Skeletal muscle satellite cell (primary cell): ENCODE measurements at regions not wholly inside any gene's neighbourhood (a gene's known extent, or its start where the extent isn't known, plus 50 kb on each side); places are given as distances from the start of the nearest gene placed in this dataset.

Experiments
- H3K27me3 ChIP-seq: 2 replicates; pipeline ENCODE4 v1.7.0; 2013; ENCODE audit warnings: low read length; ENCODE audit not compliant: control insufficient read depth, insufficient read depth
- H3K36me3 ChIP-seq: 2 replicates; pipeline ENCODE4 v1.7.0; 2013; ENCODE audit warnings: mild to moderate bottlenecking, control low read depth, low read length; ENCODE audit not compliant: insufficient read depth
- H3K4me1 ChIP-seq: 2 replicates; pipeline ENCODE4 v1.7.0; 2013; ENCODE audit warnings: low read length; ENCODE audit not compliant: control insufficient read depth, insufficient read depth
- H3K4me2 ChIP-seq: 2 replicates; pipeline ENCODE4 v1.7.0; 2013; ENCODE audit warnings: mild to moderate bottlenecking, low read length
- H3K4me3 ChIP-seq: 2 replicates; pipeline ENCODE4 v1.7.0; 2013; ENCODE audit warnings: low read length
- H3K9ac ChIP-seq: 2 replicates; pipeline ENCODE4 v1.7.0; 2013; ENCODE audit warnings: mild to moderate bottlenecking, low read depth, low read length, moderate library complexity
- H3K9me3 ChIP-seq: replicated peaks from 2 replicates; pipeline ENCODE4 v1.7.0; 2013; ENCODE audit warnings: mild to moderate bottlenecking, control low read depth, low read length

DNA sequence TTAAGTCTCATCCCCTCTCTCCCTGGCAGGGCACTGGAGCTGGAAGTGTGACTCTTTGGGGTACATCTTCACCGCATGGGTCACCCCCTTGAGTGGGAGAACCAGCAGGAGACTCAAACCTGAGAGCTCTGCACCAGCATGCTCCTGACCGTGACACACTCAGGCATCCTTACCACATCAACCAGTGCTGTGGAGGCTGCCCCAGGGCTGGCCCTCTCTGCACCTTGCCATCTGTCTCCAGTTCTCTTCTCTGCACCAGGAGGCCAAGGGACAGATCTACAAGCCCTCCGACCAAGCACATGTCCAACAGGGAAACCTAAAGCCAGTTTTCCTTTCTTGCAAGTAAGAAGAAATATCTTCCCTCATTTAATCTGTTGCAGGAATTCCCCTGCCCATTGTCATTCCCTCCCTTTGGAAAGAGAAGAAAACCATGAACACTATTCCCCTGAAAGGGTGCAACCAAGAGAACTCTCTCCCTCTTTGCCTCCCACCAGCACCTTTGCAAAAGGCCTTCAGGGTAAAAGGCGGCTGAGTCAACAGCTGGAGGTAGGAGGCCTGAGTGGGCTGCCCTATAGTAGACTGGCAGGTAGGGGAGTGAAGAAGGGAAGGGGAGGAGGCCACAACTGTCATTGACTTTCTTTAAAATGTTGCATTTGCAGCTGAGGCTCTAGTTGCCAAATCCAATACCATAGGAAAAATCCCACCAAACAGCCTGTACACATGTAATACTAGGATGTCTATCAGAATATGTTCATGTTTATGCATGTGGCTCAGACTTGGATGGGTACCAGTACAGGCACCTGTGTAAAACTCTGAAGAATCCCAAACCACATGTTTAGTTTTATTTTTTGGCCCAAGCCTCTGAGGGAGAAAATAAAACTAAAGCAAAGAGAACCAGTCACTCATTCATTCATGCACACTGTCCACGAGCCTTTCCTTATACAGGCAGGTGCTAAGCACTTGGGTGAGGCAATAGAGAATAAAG is 117.0 kb downstream of the WT1 start:
- H3K27me3 ChIP-seq, result peaks cover 18% of the 10 kb centered on the region

DNA sequence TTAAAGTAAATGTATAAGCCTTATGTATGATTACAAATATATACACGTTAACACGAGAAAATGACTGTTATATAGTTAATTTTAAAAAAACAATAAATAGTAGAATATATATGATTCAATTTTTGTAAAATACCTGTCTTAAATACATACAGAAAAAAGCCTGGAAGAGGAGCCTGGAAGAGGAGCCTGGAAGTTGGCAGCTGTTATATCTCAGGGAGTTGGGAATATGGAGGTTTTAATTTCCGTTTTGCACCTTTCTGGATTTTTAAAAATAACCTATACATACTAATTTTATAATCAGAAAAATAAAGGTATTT is 111.6 kb downstream of the WT1 start:
- H3K4me1 ChIP-seq, result no peaks in the 10 kb centered on the region
- peaks cover 16% of the 10 kb centered on the region for H3K27me3 ChIP-seq
- H3K4me2 ChIP-seq, result no peak overlapping the region
- no peaks in the 10 kb centered on the region for H3K9me3 ChIP-seq
- no peaks in the 10 kb centered on the region for H3K36me3 ChIP-seq
- no peak overlapping the region for H3K9ac ChIP-seq
- no peak overlapping the region for H3K4me3 ChIP-seq

More for the DNA sequence above, 117.0 kb downstream of the WT1 start:
- Histone ChIP-seq H3K36me3 (no peaks in the 10 kb centered on the region), H3K9me3 (no peaks in the 10 kb centered on the region), H3K4me3 (no peak overlapping the region), H3K4me1 (no peaks in the 10 kb centered on the region), H3K4me2 (no peak overlapping the region), H3K9ac (no peak overlapping the region)

DNA sequence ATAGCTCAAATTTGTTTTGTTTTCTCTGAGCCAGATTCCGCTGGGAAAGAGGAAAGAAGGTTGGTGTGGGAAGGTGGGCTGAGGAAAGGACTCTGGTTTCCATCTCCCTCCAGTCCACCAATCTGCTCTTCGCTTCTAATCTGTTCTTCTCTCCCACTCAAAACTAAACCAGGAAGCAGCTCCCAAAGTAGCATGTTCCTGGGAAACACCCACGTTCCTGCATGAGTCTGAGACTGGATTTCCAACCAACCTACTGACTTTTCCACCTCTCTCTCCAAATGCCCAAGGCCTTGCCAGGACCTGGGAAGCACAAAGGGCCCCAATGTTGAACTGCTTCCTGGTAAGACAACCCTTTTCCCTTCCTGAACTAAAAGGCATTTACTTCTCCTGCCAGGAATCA is 110.2 kb downstream of the WT1 start:
- Histone ChIP-seq H3K9ac (no peak overlapping the region), H3K4me2 (no peak overlapping the region), H3K9me3 (no peaks in the 10 kb centered on the region), H3K4me1 (no peaks in the 10 kb centered on the region), H3K27me3 (peaks cover 9% of the 10 kb centered on the region), H3K36me3 (no peaks in the 10 kb centered on the region), H3K4me3 (no peak overlapping the region)

DNA sequence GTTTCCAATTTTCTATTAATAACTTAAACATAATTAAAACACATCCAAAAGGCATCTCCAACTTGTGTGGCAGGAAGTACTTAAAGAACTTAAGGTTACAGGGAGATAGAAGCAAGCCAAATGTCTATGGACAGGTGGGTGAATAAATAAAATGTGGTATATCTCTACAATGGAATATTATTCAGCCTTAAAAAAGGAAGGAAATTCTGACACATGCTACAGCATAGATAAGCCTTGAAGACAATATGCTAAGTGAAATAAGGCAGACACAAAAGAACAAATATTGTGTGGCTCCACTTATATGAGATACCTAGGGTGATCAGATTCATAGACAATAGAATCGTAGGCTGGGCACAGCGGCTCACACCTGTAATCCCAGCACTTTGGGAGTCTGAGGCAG is 109.6 kb downstream of the WT1 start:
- no peak overlapping the region for H3K4me3 ChIP-seq
- H3K4me1 ChIP-seq, result no peaks in the 10 kb centered on the region
- peaks cover 9% of the 10 kb centered on the region for H3K27me3 ChIP-seq
- H3K4me2 ChIP-seq, result no peak overlapping the region
- no peaks in the 10 kb centered on the region for H3K36me3 ChIP-seq
- no peak overlapping the region for H3K9ac ChIP-seq
- H3K9me3 ChIP-seq, result no peaks in the 10 kb centered on the region

DNA sequence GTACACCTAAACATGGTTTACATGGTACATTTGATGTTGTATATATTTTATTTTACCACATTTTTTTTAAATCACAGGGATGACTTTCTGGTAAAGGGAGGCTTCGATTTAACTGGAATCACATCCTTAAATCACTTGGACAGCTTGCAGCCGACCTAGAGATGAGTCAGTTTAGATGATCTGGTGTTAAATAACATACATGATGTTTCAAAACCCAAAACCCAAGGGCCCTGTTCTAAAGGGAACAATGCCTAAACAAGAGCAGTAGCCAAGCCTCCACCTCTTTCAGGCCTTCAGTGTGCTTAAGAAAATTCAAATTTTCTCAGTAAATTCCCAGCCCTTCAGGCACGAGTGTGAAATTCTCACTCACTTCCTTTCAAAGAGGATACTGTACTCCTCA is 108.8 kb downstream of the WT1 start:
- Histone ChIP-seq H3K4me2 (no peak overlapping the region), H3K9me3 (no peaks in the 10 kb centered on the region), H3K4me3 (no peak overlapping the region), H3K9ac (no peak overlapping the region), H3K27me3 (peaks cover 9% of the 10 kb centered on the region), H3K4me1 (no peaks in the 10 kb centered on the region), H3K36me3 (no peaks in the 10 kb centered on the region)

DNA sequence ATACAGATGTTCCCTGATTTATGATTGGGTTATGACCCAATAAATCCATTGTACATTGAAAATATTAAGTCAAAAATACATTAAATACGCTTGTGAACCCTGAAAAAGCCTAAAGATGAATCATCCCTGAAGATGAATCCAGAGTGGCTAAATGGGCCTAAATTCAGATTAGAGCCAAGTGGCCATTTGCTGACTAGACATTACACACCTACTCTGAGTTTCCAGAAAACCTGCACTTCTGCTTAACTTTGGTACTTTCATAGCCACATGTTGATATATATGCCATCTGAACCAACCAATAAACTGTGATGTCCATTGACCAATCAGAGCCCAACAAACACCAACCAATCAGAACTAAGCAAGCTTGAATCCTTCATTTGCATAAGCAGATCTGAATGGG is 106.9 kb downstream of the WT1 start:
- H3K4me1 ChIP-seq, result peaks cover 3% of the 10 kb centered on the region
- no peaks in the 10 kb centered on the region for H3K36me3 ChIP-seq
- peaks cover 12% of the 10 kb centered on the region for H3K27me3 ChIP-seq
- H3K4me3 ChIP-seq, result no peak overlapping the region
- H3K4me2 ChIP-seq, result no peak overlapping the region
- no peak overlapping the region for H3K9ac ChIP-seq
- no peaks in the 10 kb centered on the region for H3K9me3 ChIP-seq

DNA sequence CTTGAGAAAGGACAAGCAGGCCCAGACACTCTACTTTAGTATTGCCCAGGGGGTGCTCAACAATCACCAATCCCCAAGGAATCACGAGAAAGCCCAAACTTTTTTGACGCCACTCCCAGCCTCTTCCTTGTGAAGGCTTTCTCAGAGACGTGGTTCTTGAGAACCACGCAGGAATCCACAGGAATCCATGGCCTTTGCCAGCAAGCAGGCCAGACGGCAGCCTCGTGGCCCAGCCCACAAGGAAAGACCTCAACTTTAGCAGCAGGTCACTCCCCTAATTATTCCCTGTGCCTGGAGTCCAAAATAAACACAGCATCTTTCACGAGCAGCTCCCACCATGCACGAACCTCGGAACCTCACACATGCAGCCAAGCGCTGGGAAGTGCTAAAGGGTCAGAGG is 104.2 kb downstream of the WT1 start:
- Histone ChIP-seq H3K9ac (no peak overlapping the region), H3K4me3 (no peak overlapping the region), H3K27me3 (peaks cover 19% of the 10 kb centered on the region), H3K9me3 (no peaks in the 10 kb centered on the region), H3K4me2 (no peak overlapping the region), H3K36me3 (no peaks in the 10 kb centered on the region), H3K4me1 (peaks cover 4% of the 10 kb centered on the region)

DNA sequence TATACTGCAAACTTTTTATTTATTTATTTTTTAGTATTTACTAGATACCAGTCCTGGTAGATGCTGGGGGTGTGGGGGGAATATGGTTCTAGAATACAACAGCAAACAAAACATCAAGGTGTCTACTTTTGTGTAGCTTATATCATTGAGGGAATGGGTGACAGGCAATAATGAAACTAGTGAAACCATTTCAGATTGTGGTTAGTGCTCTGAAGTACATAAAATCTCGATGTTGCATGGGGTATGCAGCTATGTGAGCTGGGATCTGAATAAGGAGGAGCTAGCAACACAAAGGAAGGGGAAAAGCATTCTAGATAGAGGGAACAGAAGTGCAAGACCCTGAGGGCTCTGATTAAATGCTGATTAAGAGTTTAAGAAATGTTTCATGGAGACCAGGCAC is 103.5 kb downstream of the WT1 start:
- H3K4me3 ChIP-seq, result no peak overlapping the region
- no peaks in the 10 kb centered on the region for H3K9me3 ChIP-seq
- H3K27me3 ChIP-seq, result peaks cover 20% of the 10 kb centered on the region
- no peak overlapping the region for H3K4me2 ChIP-seq
- H3K36me3 ChIP-seq, result no peaks in the 10 kb centered on the region
- peaks cover 4% of the 10 kb centered on the region for H3K4me1 ChIP-seq
- no peak overlapping the region for H3K9ac ChIP-seq

DNA sequence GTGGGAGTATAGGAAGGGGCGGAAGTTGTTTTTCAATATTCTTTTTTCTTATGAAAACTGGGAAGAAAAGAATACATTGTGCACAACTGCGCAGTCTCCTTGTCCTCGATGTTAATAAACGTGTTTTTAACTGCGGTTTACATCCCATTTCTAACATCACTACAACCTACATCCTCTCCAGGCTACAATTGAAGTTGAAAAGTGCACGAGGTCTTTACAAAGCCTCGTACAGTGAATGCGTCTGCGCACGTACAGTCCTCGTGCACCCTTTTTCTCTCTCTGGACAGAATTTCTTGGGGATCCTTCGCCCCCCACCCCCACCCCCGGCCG is 102.4 kb downstream of the WT1 start:
- no peak overlapping the region for H3K9ac ChIP-seq
- H3K4me2 ChIP-seq, result peak overlapping the region; percentile 89
- H3K36me3 ChIP-seq, result no peaks in the 10 kb centered on the region
- H3K27me3 ChIP-seq, result peaks cover 20% of the 10 kb centered on the region
- H3K4me1 ChIP-seq, result peaks cover 4% of the 10 kb centered on the region
- H3K4me3 ChIP-seq, result peak overlapping the region; percentile 65
- no peaks in the 10 kb centered on the region for H3K9me3 ChIP-seq

DNA sequence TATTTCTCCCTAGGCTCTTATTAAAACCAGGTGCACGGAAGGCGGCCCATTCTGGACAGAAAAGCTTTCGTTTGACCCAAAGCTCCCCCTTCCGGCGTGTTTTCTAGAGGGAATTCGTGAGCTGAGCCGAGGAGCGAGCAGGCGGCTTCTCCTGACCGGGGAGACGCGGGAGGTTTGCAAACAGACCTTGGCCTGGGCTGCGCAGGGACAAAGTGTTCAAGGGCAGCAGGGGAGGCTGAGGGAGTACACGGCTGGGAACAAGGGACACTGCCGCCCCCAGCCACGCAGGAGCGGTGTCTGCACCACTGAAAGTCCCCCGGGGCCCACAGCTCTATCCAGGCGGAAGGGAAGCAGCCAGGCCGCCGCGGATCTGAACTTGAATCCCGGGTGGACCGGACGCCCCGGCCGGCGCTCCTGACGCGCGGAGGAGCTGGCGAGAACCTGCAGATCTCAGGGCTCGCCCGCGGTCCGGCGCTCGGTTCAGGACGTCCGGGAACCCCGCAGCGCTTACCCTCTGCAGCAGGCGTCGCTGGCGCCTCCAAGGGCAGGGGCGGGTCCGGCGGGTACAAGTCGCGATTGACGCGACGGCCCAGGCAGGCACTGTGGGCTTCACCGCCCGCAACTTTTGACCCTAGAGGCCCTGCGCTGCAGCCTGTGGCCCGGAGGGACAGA is 101.9 kb downstream of the WT1 start:
- Histone ChIP-seq H3K36me3 (no peaks in the 10 kb centered on the region), H3K9me3 (no peaks in the 10 kb centered on the region), H3K4me3 (peak overlapping the region; percentile 65), H3K4me2 (peak overlapping the region; percentile 89), H3K4me1 (peaks cover 4% of the 10 kb centered on the region), H3K27me3 (peaks cover 20% of the 10 kb centered on the region), H3K9ac (no peak overlapping the region)

DNA sequence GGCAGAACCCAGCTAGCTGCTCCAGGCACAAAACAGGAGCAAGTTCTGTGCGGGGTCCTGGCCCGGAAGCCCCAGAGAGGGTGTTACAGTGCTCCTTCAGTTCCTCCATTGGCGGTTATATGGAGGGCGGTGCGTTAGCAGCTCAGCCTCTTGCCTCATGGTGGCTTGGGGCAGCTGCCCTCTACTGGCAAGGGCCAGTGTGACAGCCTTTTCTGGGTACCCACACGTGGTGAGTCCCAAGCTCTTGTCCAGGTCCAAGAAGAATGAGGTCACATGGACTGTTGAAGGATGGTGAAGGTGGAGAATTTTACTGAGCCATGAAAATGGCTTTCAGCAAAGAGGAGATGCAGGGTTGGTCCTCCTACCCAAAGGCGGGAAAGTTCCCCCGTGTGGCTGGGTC is 100.5 kb downstream of the WT1 start:
- Histone ChIP-seq H3K27me3 (peaks cover 20% of the 10 kb centered on the region), H3K4me3 (no peak overlapping the region), H3K4me2 (no peak overlapping the region), H3K9ac (no peak overlapping the region), H3K4me1 (peaks cover 4% of the 10 kb centered on the region), H3K9me3 (no peaks in the 10 kb centered on the region), H3K36me3 (no peaks in the 10 kb centered on the region)
